GM12891 (cell line): ENCODE measurements at regions not wholly inside any gene's neighbourhood (a gene's known extent, or its start where the extent isn't known, plus 50 kb on each side); places are given as distances from the start of the nearest gene placed in this dataset.

Source experiments
- POLR2A ChIP-seq: IDR thresholded peaks from 2 replicates; pipeline ENCODE4 v1.6.1; 2011; ENCODE audit warnings: low read depth, low read length, control low read depth
- TAF1 ChIP-seq: IDR thresholded peaks from 2 replicates; pipeline ENCODE4 v1.6.1; 2011; ENCODE audit warnings: low read depth, low read length, control low read depth

- no peak for TF ChIP-seq TAF1
- TF ChIP-seq POLR2A = no peak
Observed at GRCh38 chr6:22059126-22059525, 237.7 kb downstream of the PRL start.
